Natural killer cell treated with Interleukin-12 subunit alpha and Interleukin-12 subunit beta and Interleukin-15 and Interleukin-18, amount 100 ng/mL, for 72 hours (primary cell): ENCODE measurements at regions not wholly inside any gene's neighbourhood (a gene's known extent, or its start where the extent isn't known, plus 50 kb on each side); places are given as distances from the start of the nearest gene placed in this dataset.

Source experiments
- ATAC-seq, 2 donors: fragments of 150-1000 bp; cut with Tn5 transposase in 1 of 2; sonication (Bioruptor Pico), chemical (Tn5 transposase) in 1 of 2; 2 replicates each; pipeline ENCODE4 v1.10.0; 2021
- DNase-seq: peaks from one replicate; pipeline ENCODE4 v3.0.0; 2022; ENCODE audit warnings: low spot score
- H3K27ac Mint-ChIP-seq, 2 donors: 1 replicate in 1 of 2; 2 replicates in 1 of 2; pipeline ENCODE4 v1.8.0; 2022; ENCODE audit warnings: mixed read lengths in 2 of 2, mild to moderate bottlenecking in 1 of 2, moderate library complexity in 1 of 2
- H3K27me3 Mint-ChIP-seq, 2 donors: 1 replicate in 1 of 2; 2 replicates in 1 of 2; pipeline ENCODE4 v1.8.0; 2022; ENCODE audit warnings: mixed read lengths in 2 of 2
- H3K36me3 Mint-ChIP-seq: one replicate; pipeline ENCODE4 v1.8.0; 2022; ENCODE audit warnings: mixed read lengths
- H3K4me1 Mint-ChIP-seq, 2 donors: 1 replicate in 1 of 2; 2 replicates in 1 of 2; pipeline ENCODE4 v1.8.0; 2022; ENCODE audit warnings: low read depth in 2 of 2, mixed read lengths in 2 of 2, mild to moderate bottlenecking in 1 of 2
- H3K4me3 Mint-ChIP-seq: one replicate; pipeline ENCODE4 v1.8.0; 2022; ENCODE audit warnings: mixed read lengths
- H3K9me3 Mint-ChIP-seq: 2 replicates; pipeline ENCODE4 v1.8.0; 2022; ENCODE audit warnings: mixed read lengths

GRCh38 chr4:35066406-35066805 lies 1177.9 kb downstream of the ARAP2 start:
- ATAC-seq = no peak
- H3K9me3 Mint-ChIP-seq = no peaks in the 10 kb centered on the region
- no peak overlapping the region for H3K27ac Mint-ChIP-seq
- no peaks in the 10 kb centered on the region for H3K36me3 Mint-ChIP-seq
- H3K4me1 Mint-ChIP-seq = no peaks in the 10 kb centered on the region
- no peak for DNase-seq
- no peaks in the 10 kb centered on the region for H3K27me3 Mint-ChIP-seq
- H3K4me3 Mint-ChIP-seq = no peak overlapping the region

GRCh38 chr4:35080799-35081198 lies 1163.5 kb downstream of the ARAP2 start:
- ATAC-seq (no peak), DNase-seq (no peak)
- Mint-ChIP-seq H3K36me3 (no peaks in the 10 kb centered on the region), H3K4me1 (no peaks in the 10 kb centered on the region), H3K27ac (no peak overlapping the region), H3K4me3 (no peak overlapping the region), H3K9me3 (peaks cover 4% of the 10 kb centered on the region), H3K27me3 (no peaks in the 10 kb centered on the region)

- DNase-seq (no peak), ATAC-seq (no peak)
- Mint-ChIP-seq H3K36me3 (no peaks in the 10 kb centered on the region), H3K9me3 (peaks cover 7% of the 10 kb centered on the region), H3K27me3 (no peaks in the 10 kb centered on the region), H3K4me1 (no peaks in the 10 kb centered on the region), H3K27ac (no peak overlapping the region), H3K4me3 (no peak overlapping the region)
Measured at GRCh38 chr4:35087218-35087617, 1157.1 kb downstream of the ARAP2 start.

- H3K36me3 Mint-ChIP-seq = peaks cover 6% of the 10 kb centered on the region
- no peak for DNase-seq
- peaks cover 14% of the 10 kb centered on the region for H3K9me3 Mint-ChIP-seq
- no peak for ATAC-seq
- H3K27me3 Mint-ChIP-seq = no peaks in the 10 kb centered on the region
- H3K27ac Mint-ChIP-seq = no peak overlapping the region
- no peak overlapping the region for H3K4me3 Mint-ChIP-seq
- H3K4me1 Mint-ChIP-seq = no peaks in the 10 kb centered on the region
Measured at GRCh38 chr4:35100932-35101331, 1143.4 kb downstream of the ARAP2 start.

GRCh38 chr4:35102066-35102465 lies 1142.2 kb downstream of the ARAP2 start:
- ATAC-seq (no peak), DNase-seq (no peak)
- peaks cover 11% of the 10 kb centered on the region for H3K9me3 Mint-ChIP-seq
- no peaks in the 10 kb centered on the region for H3K27me3 Mint-ChIP-seq
- H3K4me1 Mint-ChIP-seq = no peaks in the 10 kb centered on the region
- peaks cover 6% of the 10 kb centered on the region for H3K36me3 Mint-ChIP-seq
- no peak overlapping the region for H3K27ac Mint-ChIP-seq
- no peak overlapping the region for H3K4me3 Mint-ChIP-seq

GRCh38 chr4:35105486-35105885 lies 1138.8 kb downstream of the ARAP2 start:
- no peak overlapping the region for H3K4me3 Mint-ChIP-seq
- DNase-seq = no peak
- no peak for ATAC-seq
- H3K27me3 Mint-ChIP-seq = no peaks in the 10 kb centered on the region
- H3K27ac Mint-ChIP-seq = no peak overlapping the region
- H3K36me3 Mint-ChIP-seq = peaks cover 6% of the 10 kb centered on the region
- H3K9me3 Mint-ChIP-seq = peaks cover 14% of the 10 kb centered on the region
- H3K4me1 Mint-ChIP-seq = no peaks in the 10 kb centered on the region

GRCh38 chr4:35106091-35106734 lies 1138.1 kb downstream of the ARAP2 start:
- Mint-ChIP-seq H3K9me3 (peaks cover 14% of the 10 kb centered on the region), H3K4me3 (no peak overlapping the region), H3K27ac (no peak overlapping the region), H3K36me3 (peaks cover 6% of the 10 kb centered on the region), H3K27me3 (no peaks in the 10 kb centered on the region), H3K4me1 (no peaks in the 10 kb centered on the region)
- ATAC-seq = no peak
- no peak for DNase-seq

GRCh38 chr4:35124106-35124505 lies 1120.2 kb downstream of the ARAP2 start:
- Mint-ChIP-seq H3K9me3 (peaks cover 5% of the 10 kb centered on the region), H3K4me3 (no peak overlapping the region), H3K27me3 (no peaks in the 10 kb centered on the region), H3K27ac (no peak overlapping the region), H3K4me1 (no peaks in the 10 kb centered on the region), H3K36me3 (no peaks in the 10 kb centered on the region)
- ATAC-seq (no peak), DNase-seq (no peak)

GRCh38 chr4:35125995-35126712 lies 1118.2 kb downstream of the ARAP2 start:
- H3K9me3 Mint-ChIP-seq = peaks cover 5% of the 10 kb centered on the region
- no peak overlapping the region for H3K27ac Mint-ChIP-seq
- H3K4me1 Mint-ChIP-seq = no peaks in the 10 kb centered on the region
- H3K36me3 Mint-ChIP-seq = no peaks in the 10 kb centered on the region
- ATAC-seq = no peak
- DNase-seq = no peak
- no peaks in the 10 kb centered on the region for H3K27me3 Mint-ChIP-seq
- no peak overlapping the region for H3K4me3 Mint-ChIP-seq

GRCh38 chr4:35138449-35138848 lies 1105.9 kb downstream of the ARAP2 start:
- DNase-seq (no peak), ATAC-seq (no peak)
- Mint-ChIP-seq H3K27me3 (no peaks in the 10 kb centered on the region), H3K27ac (no peak overlapping the region), H3K36me3 (no peaks in the 10 kb centered on the region), H3K9me3 (peaks cover 8% of the 10 kb centered on the region), H3K4me3 (no peak overlapping the region), H3K4me1 (no peaks in the 10 kb centered on the region)

GRCh38 chr4:35147761-35148160 lies 1096.6 kb downstream of the ARAP2 start:
- Mint-ChIP-seq H3K27me3 (no peaks in the 10 kb centered on the region), H3K9me3 (peaks cover 18% of the 10 kb centered on the region), H3K36me3 (peaks cover 6% of the 10 kb centered on the region), H3K4me3 (no peak overlapping the region), H3K27ac (no peak overlapping the region), H3K4me1 (no peaks in the 10 kb centered on the region)
- ATAC-seq = no peak
- no peak for DNase-seq

GRCh38 chr4:35151816-35152572 lies 1092.3 kb downstream of the ARAP2 start:
- Mint-ChIP-seq H3K4me3 (no peak overlapping the region), H3K27ac (no peak overlapping the region), H3K27me3 (no peaks in the 10 kb centered on the region), H3K9me3 (peaks cover 19% of the 10 kb centered on the region), H3K36me3 (peaks cover 6% of the 10 kb centered on the region), H3K4me1 (no peaks in the 10 kb centered on the region)
- no peak for DNase-seq
- ATAC-seq = no peak

- DNase-seq = no peak
- Mint-ChIP-seq H3K9me3 (peaks cover 7% of the 10 kb centered on the region), H3K36me3 (no peaks in the 10 kb centered on the region), H3K27ac (no peak overlapping the region), H3K4me1 (no peaks in the 10 kb centered on the region), H3K4me3 (no peak overlapping the region), H3K27me3 (no peaks in the 10 kb centered on the region)
- ATAC-seq = no peak
Measured at GRCh38 chr4:35163168-35163567, 1081.1 kb downstream of the ARAP2 start.

GRCh38 chr4:35164063-35164462 lies 1080.3 kb downstream of the ARAP2 start:
- Mint-ChIP-seq H3K27ac (no peak overlapping the region), H3K4me1 (no peaks in the 10 kb centered on the region), H3K36me3 (no peaks in the 10 kb centered on the region), H3K27me3 (no peaks in the 10 kb centered on the region), H3K9me3 (peaks cover 7% of the 10 kb centered on the region), H3K4me3 (no peak overlapping the region)
- no peak for DNase-seq
- ATAC-seq = no peak
